HL-60 (cell line): ENCODE measurements at regions not wholly inside any gene's neighbourhood (a gene's known extent, or its start where the extent isn't known, plus 50 kb on each side); places are given as distances from the start of the nearest gene placed in this dataset.

Experiments
- DNase-seq, 2 experiments: peaks; one replicate each; pipeline ENCODE4 v3.0.0-alpha.2; 2010 to 2020; ENCODE audit warnings: low read depth in 1 of 2, low spot score in 1 of 2
- H3K27ac ChIP-seq: fragments of 250-450 bp; sonication (Bioruptor Pico); replicated peaks from 2 replicates; pipeline ENCODE4 v1.5.1; 2020; ENCODE audit warnings: mild to moderate bottlenecking, moderate library complexity
- H3K27me3 ChIP-seq: fragments of 250-450 bp; sonication (Bioruptor Pico); 2 replicates; pipeline ENCODE4 v1.5.1; 2021; ENCODE audit warnings: mild to moderate bottlenecking, moderate library complexity; ENCODE audit not compliant: insufficient read depth, poor library complexity, severe bottlenecking
- H3K4me3 ChIP-seq: replicated peaks from 2 replicates; pipeline ENCODE4 v1.5.1; 2011; ENCODE audit warnings: mild to moderate bottlenecking, control low read depth, low read length; ENCODE audit not compliant: insufficient read depth
- GABPA ChIP-seq: IDR thresholded peaks from 2 replicates; pipeline ENCODE4 v1.6.1; 2012; ENCODE audit warnings: low read depth
- POLR2AphosphoS5 ChIP-seq: IDR thresholded peaks from 2 replicates; pipeline ENCODE4 v1.6.1; 2012; ENCODE audit warnings: low read depth
- SPI1 ChIP-seq: IDR thresholded peaks from 2 replicates; pipeline ENCODE4 v1.6.1; 2012; ENCODE audit warnings: low read depth, mild to moderate bottlenecking, borderline replicate concordance
- TF ChIP-seq, protein P1 (sequence below): IDR thresholded peaks from 2 replicates; pipeline ENCODE4 v1.6.1; 2012; ENCODE audit warnings: low read depth; ENCODE audit not compliant: insufficient replicate concordance
- TF ChIP-seq, protein P2 (sequence below): IDR thresholded peaks from one replicate; pipeline ENCODE4 v1.5.1; 2011; ENCODE audit warnings: low read length, control low read depth, inconsistent platforms; ENCODE audit not compliant: insufficient read depth

GRCh38 chr5:142403583-142403982 is 78.8 kb upstream of the SPRY4 start:
- no peak for TF ChIP-seq POLR2AphosphoS5
- TF ChIP-seq, protein P1, sequence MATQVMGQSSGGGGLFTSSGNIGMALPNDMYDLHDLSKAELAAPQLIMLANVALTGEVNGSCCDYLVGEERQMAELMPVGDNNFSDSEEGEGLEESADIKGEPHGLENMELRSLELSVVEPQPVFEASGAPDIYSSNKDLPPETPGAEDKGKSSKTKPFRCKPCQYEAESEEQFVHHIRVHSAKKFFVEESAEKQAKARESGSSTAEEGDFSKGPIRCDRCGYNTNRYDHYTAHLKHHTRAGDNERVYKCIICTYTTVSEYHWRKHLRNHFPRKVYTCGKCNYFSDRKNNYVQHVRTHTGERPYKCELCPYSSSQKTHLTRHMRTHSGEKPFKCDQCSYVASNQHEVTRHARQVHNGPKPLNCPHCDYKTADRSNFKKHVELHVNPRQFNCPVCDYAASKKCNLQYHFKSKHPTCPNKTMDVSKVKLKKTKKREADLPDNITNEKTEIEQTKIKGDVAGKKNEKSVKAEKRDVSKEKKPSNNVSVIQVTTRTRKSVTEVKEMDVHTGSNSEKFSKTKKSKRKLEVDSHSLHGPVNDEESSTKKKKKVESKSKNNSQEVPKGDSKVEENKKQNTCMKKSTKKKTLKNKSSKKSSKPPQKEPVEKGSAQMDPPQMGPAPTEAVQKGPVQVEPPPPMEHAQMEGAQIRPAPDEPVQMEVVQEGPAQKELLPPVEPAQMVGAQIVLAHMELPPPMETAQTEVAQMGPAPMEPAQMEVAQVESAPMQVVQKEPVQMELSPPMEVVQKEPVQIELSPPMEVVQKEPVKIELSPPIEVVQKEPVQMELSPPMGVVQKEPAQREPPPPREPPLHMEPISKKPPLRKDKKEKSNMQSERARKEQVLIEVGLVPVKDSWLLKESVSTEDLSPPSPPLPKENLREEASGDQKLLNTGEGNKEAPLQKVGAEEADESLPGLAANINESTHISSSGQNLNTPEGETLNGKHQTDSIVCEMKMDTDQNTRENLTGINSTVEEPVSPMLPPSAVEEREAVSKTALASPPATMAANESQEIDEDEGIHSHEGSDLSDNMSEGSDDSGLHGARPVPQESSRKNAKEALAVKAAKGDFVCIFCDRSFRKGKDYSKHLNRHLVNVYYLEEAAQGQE, result no peak
- TF ChIP-seq, protein P2, sequence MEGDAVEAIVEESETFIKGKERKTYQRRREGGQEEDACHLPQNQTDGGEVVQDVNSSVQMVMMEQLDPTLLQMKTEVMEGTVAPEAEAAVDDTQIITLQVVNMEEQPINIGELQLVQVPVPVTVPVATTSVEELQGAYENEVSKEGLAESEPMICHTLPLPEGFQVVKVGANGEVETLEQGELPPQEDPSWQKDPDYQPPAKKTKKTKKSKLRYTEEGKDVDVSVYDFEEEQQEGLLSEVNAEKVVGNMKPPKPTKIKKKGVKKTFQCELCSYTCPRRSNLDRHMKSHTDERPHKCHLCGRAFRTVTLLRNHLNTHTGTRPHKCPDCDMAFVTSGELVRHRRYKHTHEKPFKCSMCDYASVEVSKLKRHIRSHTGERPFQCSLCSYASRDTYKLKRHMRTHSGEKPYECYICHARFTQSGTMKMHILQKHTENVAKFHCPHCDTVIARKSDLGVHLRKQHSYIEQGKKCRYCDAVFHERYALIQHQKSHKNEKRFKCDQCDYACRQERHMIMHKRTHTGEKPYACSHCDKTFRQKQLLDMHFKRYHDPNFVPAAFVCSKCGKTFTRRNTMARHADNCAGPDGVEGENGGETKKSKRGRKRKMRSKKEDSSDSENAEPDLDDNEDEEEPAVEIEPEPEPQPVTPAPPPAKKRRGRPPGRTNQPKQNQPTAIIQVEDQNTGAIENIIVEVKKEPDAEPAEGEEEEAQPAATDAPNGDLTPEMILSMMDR, result no peak
- no peak for TF ChIP-seq GABPA
- no peak for TF ChIP-seq SPI1
- peaks cover 5% of the 10 kb centered on the region for H3K27me3 ChIP-seq

GRCh38 chr5:142402752-142403318 is 78.0 kb upstream of the SPRY4 start:
- TF ChIP-seq SPI1, result no peak
- TF ChIP-seq GABPA, result no peak
- no peak for TF ChIP-seq POLR2AphosphoS5
- TF ChIP-seq, protein P1, result no peak
- TF ChIP-seq, protein P2, result no peak
- no peak overlapping the region for H3K27ac ChIP-seq

More at GRCh38 chr5:142403583-142403982, 78.8 kb upstream of the SPRY4 start:
- Histone ChIP-seq H3K4me3 (no peak overlapping the region), H3K27ac (no peak overlapping the region)
- no peak for DNase-seq

GRCh38 chr5:142400415-142400814 is 75.6 kb upstream of the SPRY4 start:
- TF ChIP-seq, protein P1, result no peak
- no peak for TF ChIP-seq POLR2AphosphoS5
- no peak for TF ChIP-seq SPI1
- TF ChIP-seq GABPA, result no peak
- TF ChIP-seq, protein P2, result no peak
- H3K27me3 ChIP-seq, result peaks cover 5% of the 10 kb centered on the region
- no peak overlapping the region for H3K4me3 ChIP-seq
- no peak for DNase-seq
- no peak overlapping the region for H3K27ac ChIP-seq

More at GRCh38 chr5:142402752-142403318, 78.0 kb upstream of the SPRY4 start:
- Histone ChIP-seq H3K4me3 (no peak overlapping the region), H3K27me3 (peaks cover 5% of the 10 kb centered on the region)
- no peak for DNase-seq
